ENCODE measurements at regions not wholly inside any gene's neighbourhood (a gene's known extent, or its start where the extent isn't known, plus 50 kb on each side); places are given as distances from the start of the nearest gene placed in this dataset.

GRCh38 chr2:186384226-186384625, 101.8 kb upstream of the ZC3H15 start:
- FAIRE-seq (no peak), ATAC-seq (no peak), DNase-seq (ENCODE audit: extremely low read depth in 1 of 4, low spot score in 3 of 4) (no peak)
- Histone ChIP-seq H3K36me3 (ENCODE audit: control insufficient read depth, insufficient read depth, low read length) (no peaks in the 10 kb centered on the region), H3K4me1 (replicated peaks in 1 of 2; ENCODE audit: control insufficient read depth in 2 of 2, insufficient read depth in 2 of 2, low read length in 2 of 2) (0 out of 5 replicates have a peak, but pooled peaks cover 0 to under 1% of the 10 kb centered on the region in 2 experiments), H3K4me2 (ENCODE audit: insufficient read depth, low read length) (no peak overlapping the region), H3K9ac (ENCODE audit: insufficient read depth in 1 of 2, low read depth in 2 of 2, low read length in 2 of 2) (no peak overlapping the region), H3K9me1 (ENCODE audit: control insufficient read depth, insufficient read depth, low read length) (no peaks in the 10 kb centered on the region), H4K20me1 (replicated peaks; ENCODE audit: control insufficient read depth, insufficient read depth, low read length) (no peaks in the 10 kb centered on the region), H2AFZ (ENCODE audit: low read depth, low read length) (no peak overlapping the region), H3K9me3 (replicated peaks; ENCODE audit: control insufficient read depth, insufficient read depth, low read depth, low read length) (0 out of 2 replicates have a peak, but pooled peaks cover 2% of the 10 kb centered on the region), H3K27me3 (ENCODE audit: control insufficient read depth in 2 of 2, insufficient read depth in 2 of 2, low read length in 2 of 2) (no peaks in the 10 kb centered on the region), H3K27ac (ENCODE audit: extremely low read depth, low read depth, low read length) (no peak overlapping the region), H3K4me3 (no peak overlapping the region), H3K79me2 (ENCODE audit: control insufficient read depth, insufficient read depth, low read length) (no peaks in the 10 kb centered on the region)
- intact Hi-C loops (cut with micrococcal nuclease), result no loop called here
- ChIA-PET POLR2A (no interaction called here), CTCF (ENCODE audit: low intra/inter-chr PET ratio) (interaction anchor here (0.7 kb wide), 1 partner anchor 1503 kb away, joined by 3 read pairs; no protein-coding TSS in a partner anchor)
- in situ Hi-C loops (cut with MboI), result no loop called here
- no TSS peak for BruUV-seq (replicated peaks)
- no peak for TF ChIP-seq TFAM (CRISPR knock-in tag; conservative IDR thresholded peaks at IDR 0.05)
- no peak for TF ChIP-seq ZNF12 (CRISPR knock-in tag; IDR thresholded peaks at IDR 0.05)
- no peak for TF ChIP-seq CBFB (CRISPR knock-in tag; IDR thresholded peaks at IDR 0.05)
- TF ChIP-seq MAFF (IDR thresholded peaks at IDR 0.05; ENCODE audit: low read length), result no peak
- no peak for TF ChIP-seq ZBTB12 (CRISPR knock-in tag; IDR thresholded peaks at IDR 0.05)
- TF ChIP-seq, protein P1, sequence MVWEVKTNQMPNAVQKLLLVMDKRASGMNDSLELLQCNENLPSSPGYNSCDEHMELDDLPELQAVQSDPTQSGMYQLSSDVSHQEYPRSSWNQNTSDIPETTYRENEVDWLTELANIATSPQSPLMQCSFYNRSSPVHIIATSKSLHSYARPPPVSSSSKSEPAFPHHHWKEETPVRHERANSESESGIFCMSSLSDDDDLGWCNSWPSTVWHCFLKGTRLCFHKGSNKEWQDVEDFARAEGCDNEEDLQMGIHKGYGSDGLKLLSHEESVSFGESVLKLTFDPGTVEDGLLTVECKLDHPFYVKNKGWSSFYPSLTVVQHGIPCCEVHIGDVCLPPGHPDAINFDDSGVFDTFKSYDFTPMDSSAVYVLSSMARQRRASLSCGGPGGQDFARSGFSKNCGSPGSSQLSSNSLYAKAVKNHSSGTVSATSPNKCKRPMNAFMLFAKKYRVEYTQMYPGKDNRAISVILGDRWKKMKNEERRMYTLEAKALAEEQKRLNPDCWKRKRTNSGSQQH (CRISPR knock-in tag; IDR thresholded peaks at IDR 0.05), result no peak
- TF ChIP-seq CREBBP (IDR thresholded peaks at IDR 0.05; ENCODE audit: low read depth, low read length), result no peak
